PC-3 (cell line): ENCODE measurements at regions not wholly inside any gene's neighbourhood (a gene's known extent, or its start where the extent isn't known, plus 50 kb on each side); places are given as distances from the start of the nearest gene placed in this dataset.

Experiments used
- ATAC-seq: fragments of 200-7000 bp; cut with Tn5 transposase; 2 replicates; pipeline ENCODE4 v1.9.1; 2020; ENCODE audit warnings: mild to moderate bottlenecking, moderate library complexity
- BruUV-seq: library from RNA; stranded (reverse); fragments of 400-500 nt; replicated peaks from 2 replicates; lab custom pipeline; 2021; lab: Mats Ljungman, UMichigan
- CTCF ChIA-PET: fragments of 300-600 bp; sonication (Branson Sonifier 250); formaldehyde crosslinking; loops from one replicate; lab custom pipeline; 2022; ENCODE audit warnings: antibody characterized with exemption; lab: Charles Lee
- POLR2A ChIA-PET: fragments of 300-600 bp; sonication (Branson Sonifier 250); formaldehyde crosslinking; loops from one replicate; lab custom pipeline; 2022; ENCODE audit warnings: antibody characterized with exemption; ENCODE audit not compliant: unreplicated experiment; lab: Charles Lee
- DNase-seq: peaks from one replicate; pipeline ENCODE4 v3.0.0-alpha.2; 2015
- H2AFZ ChIP-seq: fragments of 300-600 bp; sonication (generic); 2 replicates; pipeline ENCODE4 v1.6.0; 2016; ENCODE audit warnings: antibody characterized with exemption, low read length
- H3F3A ChIP-seq: fragments of 300-600 bp; sonication (generic); one replicate; pipeline ENCODE4 v1.6.0; 2017; ENCODE audit warnings: antibody characterized with exemption, low read length, control low read depth, mild to moderate bottlenecking; ENCODE audit not compliant: unreplicated experiment
- H3K27ac ChIP-seq: fragments of 300-600 bp; sonication (generic); 2 replicates; pipeline ENCODE4 v1.5.1; 2016; ENCODE audit warnings: mild to moderate bottlenecking, low read length
- H3K27me3 ChIP-seq: fragments of 300-600 bp; sonication (generic); 2 replicates; pipeline ENCODE4 v1.6.1; 2016; ENCODE audit warnings: low read length, mixed read lengths
- H3K36me3 ChIP-seq: fragments of 300-600 bp; sonication (generic); 2 replicates; pipeline ENCODE4 v1.6.1; 2016; ENCODE audit warnings: low read depth, mixed run types, low read length, mixed read lengths
- H3K4me1 ChIP-seq: fragments of 300-600 bp; sonication (generic); 2 replicates; pipeline ENCODE4 v1.5.1; 2016; ENCODE audit warnings: low read length; ENCODE audit not compliant: insufficient read depth
- H3K4me2 ChIP-seq: fragments of 300-600 bp; sonication (generic); 2 replicates; pipeline ENCODE4 v1.6.0; 2016; ENCODE audit warnings: low read length
- H3K4me3 ChIP-seq: fragments of 300-600 bp; sonication (generic); 2 replicates; pipeline ENCODE4 v1.5.1; 2016; ENCODE audit warnings: mild to moderate bottlenecking, low read length, mixed read lengths
- H3K79me2 ChIP-seq: fragments of 300-600 bp; sonication (generic); 2 replicates; pipeline ENCODE4 v1.6.1; 2017; ENCODE audit warnings: low read length, mixed read lengths
- H3K9ac ChIP-seq: fragments of 300-600 bp; sonication (generic); 2 replicates; pipeline ENCODE4 v1.6.0; 2016; ENCODE audit warnings: mild to moderate bottlenecking, low read length
- H3K9me2 ChIP-seq: fragments of 300-600 bp; sonication (generic); replicated peaks from 2 replicates; pipeline ENCODE4 v1.6.1; 2016; ENCODE audit warnings: mixed run types, low read length, mixed read lengths
- H3K9me3 ChIP-seq: fragments of 300-600 bp; sonication (generic); 2 replicates; pipeline ENCODE4 v1.6.1; 2016; ENCODE audit warnings: low read length, mixed read lengths
- H4K20me1 ChIP-seq: fragments of 300-600 bp; sonication (generic); 2 replicates; pipeline ENCODE4 v1.6.1; 2016; ENCODE audit warnings: low read length, mixed read lengths
- EZH2 ChIP-seq: fragments of 300-600 bp; sonication (generic); IDR thresholded peaks from one replicate; pipeline ENCODE4 v1.6.1; 2017; ENCODE audit warnings: antibody characterized with exemption, mild to moderate bottlenecking, low read length; ENCODE audit not compliant: unreplicated experiment
- EZH2phosphoT487 ChIP-seq: fragments of 300-600 bp; sonication (generic); IDR thresholded peaks from 2 replicates; pipeline ENCODE4 v1.6.1; 2018; ENCODE audit warnings: mild to moderate bottlenecking, antibody characterized with exemption, low read length, borderline replicate concordance
- intact Hi-C: fragments of 100-400 bp; cut with micrococcal nuclease; formaldehyde crosslinking; loops from 2 replicates; pipeline ENCODE4 v1.9.0; 2023
- TF ChIP-seq, protein P1 (sequence below): fragments of 300-600 bp; sonication (generic); conservative IDR thresholded peaks from 2 replicates; pipeline ENCODE4 v1.5.1; 2017; ENCODE audit warnings: antibody characterized with exemption, low read depth, mild to moderate bottlenecking, low read length

DNA sequence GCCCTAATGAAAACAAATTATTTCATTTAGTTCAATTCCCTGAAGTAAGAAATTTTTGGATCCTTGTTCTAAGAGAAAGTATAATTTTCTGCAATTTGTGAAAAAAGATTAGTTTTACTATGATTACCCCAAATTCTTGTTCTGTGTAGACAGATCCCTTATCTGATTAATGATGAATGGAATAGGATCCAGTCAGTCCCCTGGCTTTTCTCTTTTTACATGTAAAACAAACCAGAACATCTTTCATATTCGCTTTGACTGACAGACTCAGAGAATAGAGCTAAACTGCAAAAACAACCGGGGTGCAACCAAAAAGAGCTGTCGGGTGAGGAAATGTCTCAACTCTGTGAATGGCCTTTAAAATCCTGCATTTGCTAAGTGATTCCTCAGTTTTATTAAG is 93.4 kb upstream of the VEGFC start:
- Histone ChIP-seq H2AFZ (peak overlapping the region; percentile 11; the same call in 1 of the 2 replicates), H3K27me3 (no peaks in the 10 kb centered on the region), H3K9me2 (no peaks in the 10 kb centered on the region), H3K4me3 (no peak overlapping the region), H3F3A (peaks cover 5% of the 10 kb centered on the region), H3K4me1 (peaks cover 43% of the 10 kb centered on the region), H3K36me3 (no peaks in the 10 kb centered on the region), H3K9ac (no peak overlapping the region), H4K20me1 (no peaks in the 10 kb centered on the region), H3K79me2 (peaks cover 6% of the 10 kb centered on the region; the same call in 1 of the 2 replicates), H3K27ac (peak overlapping the region; percentile 99), H3K4me2 (no peak overlapping the region), H3K9me3 (no peaks in the 10 kb centered on the region)
- TF ChIP-seq EZH2 (no peak), EZH2phosphoT487 (no peak)
- TF ChIP-seq, protein P1, sequence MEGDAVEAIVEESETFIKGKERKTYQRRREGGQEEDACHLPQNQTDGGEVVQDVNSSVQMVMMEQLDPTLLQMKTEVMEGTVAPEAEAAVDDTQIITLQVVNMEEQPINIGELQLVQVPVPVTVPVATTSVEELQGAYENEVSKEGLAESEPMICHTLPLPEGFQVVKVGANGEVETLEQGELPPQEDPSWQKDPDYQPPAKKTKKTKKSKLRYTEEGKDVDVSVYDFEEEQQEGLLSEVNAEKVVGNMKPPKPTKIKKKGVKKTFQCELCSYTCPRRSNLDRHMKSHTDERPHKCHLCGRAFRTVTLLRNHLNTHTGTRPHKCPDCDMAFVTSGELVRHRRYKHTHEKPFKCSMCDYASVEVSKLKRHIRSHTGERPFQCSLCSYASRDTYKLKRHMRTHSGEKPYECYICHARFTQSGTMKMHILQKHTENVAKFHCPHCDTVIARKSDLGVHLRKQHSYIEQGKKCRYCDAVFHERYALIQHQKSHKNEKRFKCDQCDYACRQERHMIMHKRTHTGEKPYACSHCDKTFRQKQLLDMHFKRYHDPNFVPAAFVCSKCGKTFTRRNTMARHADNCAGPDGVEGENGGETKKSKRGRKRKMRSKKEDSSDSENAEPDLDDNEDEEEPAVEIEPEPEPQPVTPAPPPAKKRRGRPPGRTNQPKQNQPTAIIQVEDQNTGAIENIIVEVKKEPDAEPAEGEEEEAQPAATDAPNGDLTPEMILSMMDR, result no peak
- no TSS peak for BruUV-seq
- POLR2A ChIA-PET, result no interaction called here
- no peak for ATAC-seq
- DNase-seq, result no peak
- intact Hi-C loops, result no loop called here
- CTCF ChIA-PET, result no interaction called here

DNA sequence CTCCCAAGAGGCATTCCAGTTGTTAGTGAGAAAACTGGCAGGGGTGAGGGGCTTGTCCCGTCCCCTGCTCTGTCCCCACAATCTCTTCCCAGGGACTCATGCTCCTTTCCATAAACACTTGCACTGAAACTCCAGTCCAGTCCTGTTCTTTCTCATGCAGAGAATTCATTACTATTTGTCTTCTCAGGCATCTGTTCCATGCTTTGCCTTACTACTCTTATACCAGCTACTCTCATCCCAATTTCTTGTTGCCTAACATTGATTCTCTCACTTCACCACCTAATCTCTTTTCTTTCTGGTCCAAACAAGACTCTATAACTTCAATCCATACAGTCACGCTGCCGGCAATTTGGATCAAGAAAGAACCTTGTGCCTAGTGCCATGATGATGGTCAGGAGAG is 97.1 kb upstream of the VEGFC start:
- H3F3A ChIP-seq, result no peaks in the 10 kb centered on the region
- DNase-seq (no peak), ATAC-seq (no peak)
- no peaks in the 10 kb centered on the region for H3K36me3 ChIP-seq
- intact Hi-C loops, result no loop called here
- CTCF ChIA-PET, result no interaction called here
- H3K9ac ChIP-seq, result no peak overlapping the region
- H3K4me3 ChIP-seq, result no peak overlapping the region
- H3K9me2 ChIP-seq, result no peaks in the 10 kb centered on the region
- no peak overlapping the region for H3K27ac ChIP-seq
- peaks cover 6% of the 10 kb centered on the region; the same call in 1 of the 2 replicates for H3K79me2 ChIP-seq
- POLR2A ChIA-PET, result no interaction called here
- H3K4me2 ChIP-seq, result no peak overlapping the region
- H2AFZ ChIP-seq, result no peak overlapping the region
- H3K9me3 ChIP-seq, result no peaks in the 10 kb centered on the region
- H3K4me1 ChIP-seq, result peaks cover 22% of the 10 kb centered on the region
- no peaks in the 10 kb centered on the region for H3K27me3 ChIP-seq
- H4K20me1 ChIP-seq, result no peaks in the 10 kb centered on the region
- TF ChIP-seq EZH2, result no peak
- TF ChIP-seq, protein P1, result no peak
- no peak for TF ChIP-seq EZH2phosphoT487
- BruUV-seq, result no TSS peak

DNA sequence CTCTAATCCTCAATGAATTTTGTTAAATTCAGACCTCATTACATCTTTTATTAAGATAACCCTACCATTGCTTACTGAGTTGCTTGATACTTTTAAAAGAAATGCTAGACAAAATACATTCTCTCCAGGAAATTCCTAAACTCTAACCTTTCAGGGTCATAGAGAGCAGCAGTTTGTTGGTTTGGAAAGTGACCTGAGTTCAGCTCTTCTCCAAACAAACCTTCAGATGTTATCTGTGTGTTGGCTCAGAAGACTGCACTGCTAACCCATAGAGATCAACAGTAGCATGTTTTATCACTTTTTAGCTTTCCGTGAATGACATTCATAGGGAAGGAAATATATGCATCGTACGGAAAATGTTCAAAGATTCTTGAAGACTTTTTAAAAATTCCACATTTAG is 101.8 kb upstream of the VEGFC start:
- ATAC-seq, result no peak
- ChIA-PET CTCF (interaction anchor here (1.0 kb wide), 1 partner anchor 153 kb away, joined by 4 read pairs; no protein-coding TSS in a partner anchor), POLR2A (no interaction called here)
- Histone ChIP-seq H3K27me3 (no peaks in the 10 kb centered on the region), H3K4me1 (peaks cover 19% of the 10 kb centered on the region), H3K9ac (no peak overlapping the region), H3K36me3 (no peaks in the 10 kb centered on the region), H3K27ac (no peak overlapping the region), H3K4me2 (no peak overlapping the region), H3K9me2 (no peaks in the 10 kb centered on the region), H3K4me3 (no peak overlapping the region), H4K20me1 (no peaks in the 10 kb centered on the region), H2AFZ (no peak overlapping the region), H3K79me2 (no peaks in the 10 kb centered on the region), H3K9me3 (no peaks in the 10 kb centered on the region), H3F3A (no peaks in the 10 kb centered on the region)
- no peak for DNase-seq
- TF ChIP-seq, protein P1, result no peak
- TF ChIP-seq EZH2phosphoT487 (no peak), EZH2 (no peak)
- intact Hi-C loops, result no loop called here
- no TSS peak for BruUV-seq
